Neural progenitor cell (in vitro differentiated cells): ENCODE measurements at regions not wholly inside any gene's neighbourhood (a gene's known extent, or its start where the extent isn't known, plus 50 kb on each side); places are given as distances from the start of the nearest gene placed in this dataset.

Experiments used
- DNase-seq: peaks from one replicate; pipeline ENCODE4 v3.0.0-alpha.2; 2016; ENCODE audit warnings: low spot score
- H2AFZ ChIP-seq: fragments of 200-600 bp; sonication (generic); replicated peaks from 2 replicates; pipeline ENCODE4 v1.6.1; 2016; ENCODE audit warnings: antibody characterized with exemption
- H3F3A ChIP-seq: fragments of 200-600 bp; sonication (generic); 2 replicates; pipeline ENCODE4 v1.6.1; 2016; ENCODE audit warnings: antibody characterized with exemption, low read depth
- H3K27ac ChIP-seq: fragments of 200-600 bp; sonication (generic); 2 replicates; pipeline ENCODE4 v1.5.1; 2016; ENCODE audit warnings: mild to moderate bottlenecking
- H3K27me3 ChIP-seq: fragments of 200-600 bp; sonication (generic); 2 replicates; pipeline ENCODE4 v1.6.1; 2016; ENCODE audit warnings: mild to moderate bottlenecking, moderate library complexity
- H3K36me3 ChIP-seq: fragments of 200-600 bp; sonication (generic); 2 replicates; pipeline ENCODE4 v1.5.1; 2016
- H3K4me1 ChIP-seq: fragments of 200-600 bp; sonication (generic); 2 replicates; pipeline ENCODE4 v1.6.1; 2016; ENCODE audit warnings: mixed run types
- H3K4me2 ChIP-seq: fragments of 200-600 bp; sonication (generic); 2 replicates; pipeline ENCODE4 v1.6.1; 2016
- H3K4me3 ChIP-seq: fragments of 200-600 bp; sonication (generic); 2 replicates; pipeline ENCODE4 v1.5.1; 2016
- H3K79me2 ChIP-seq: fragments of 200-600 bp; sonication (generic); 2 replicates; pipeline ENCODE4 v1.6.1; 2016; ENCODE audit warnings: low read depth
- H3K9ac ChIP-seq: fragments of 200-600 bp; sonication (generic); 2 replicates; pipeline ENCODE4 v1.6.1; 2016
- H3K9me3 ChIP-seq: fragments of 200-600 bp; sonication (generic); 2 replicates; pipeline ENCODE4 v1.5.1; 2016; ENCODE audit warnings: low read depth
- H4K20me1 ChIP-seq: fragments of 200-600 bp; sonication (generic); 2 replicates; pipeline ENCODE4 v1.6.1; 2016; ENCODE audit warnings: low read depth
- H3K27ac Mint-ChIP-seq: 3 replicates; pipeline ENCODE4 v1.8.0; 2021; ENCODE audit warnings: mixed read lengths
- H3K27me3 Mint-ChIP-seq: 2 replicates; pipeline ENCODE4 v1.8.0; 2022; ENCODE audit warnings: low read depth, mild to moderate bottlenecking, inconsistent platforms, moderate library complexity, mixed read lengths; ENCODE audit not compliant: insufficient read depth
- H3K36me3 Mint-ChIP-seq: 3 replicates; pipeline ENCODE4 v1.8.0; 2021; ENCODE audit warnings: mixed read lengths
- H3K4me1 Mint-ChIP-seq: 3 replicates; pipeline ENCODE4 v1.8.0; 2021; ENCODE audit warnings: mixed read lengths
- H3K4me3 Mint-ChIP-seq: 3 replicates; pipeline ENCODE4 v1.8.0; 2021; ENCODE audit warnings: mild to moderate bottlenecking, moderate library complexity, mixed read lengths
- H3K9me3 Mint-ChIP-seq: 3 replicates; pipeline ENCODE4 v1.8.0; 2020; ENCODE audit warnings: mixed read lengths
- CTCF ChIP-seq: fragments of 200-600 bp; sonication (generic); IDR thresholded peaks from 2 replicates; pipeline ENCODE4 v1.5.1; 2017; ENCODE audit warnings: antibody characterized with exemption, mild to moderate bottlenecking
- EZH2 ChIP-seq: fragments of 200-600 bp; sonication (generic); IDR thresholded peaks from 2 replicates; pipeline ENCODE4 v1.6.1; 2017; ENCODE audit warnings: antibody characterized with exemption, mild to moderate bottlenecking, moderate library complexity
- EZH2phosphoT487 ChIP-seq: fragments of 200-600 bp; sonication (generic); IDR thresholded peaks from 2 replicates; pipeline ENCODE4 v1.6.1; 2017; ENCODE audit warnings: antibody characterized with exemption

GRCh38 chr22:48563966-48564330, 1263.7 kb downstream of the BRD1 start:
- H3K4me1 ChIP-seq, result peaks cover 4% of the 10 kb centered on the region
- H3F3A ChIP-seq, result no peaks in the 10 kb centered on the region
- no peak overlapping the region for H2AFZ ChIP-seq
- TF ChIP-seq CTCF, result no peak
- DNase-seq, result no peak
- no peak overlapping the region for H3K4me3 ChIP-seq
- peaks cover 13% of the 10 kb centered on the region for H3K4me1 Mint-ChIP-seq
- no peak overlapping the region for H3K27ac ChIP-seq
- no peak overlapping the region for H3K4me3 Mint-ChIP-seq
- no peaks in the 10 kb centered on the region for H3K36me3 ChIP-seq
- peaks cover 5% of the 10 kb centered on the region for H3K27me3 Mint-ChIP-seq
- H4K20me1 ChIP-seq, result no peaks in the 10 kb centered on the region
- no peaks in the 10 kb centered on the region for H3K9me3 ChIP-seq
- H3K4me2 ChIP-seq, result no peak overlapping the region
- H3K27ac Mint-ChIP-seq, result no peak overlapping the region
- H3K79me2 ChIP-seq, result no peaks in the 10 kb centered on the region
- no peaks in the 10 kb centered on the region for H3K27me3 ChIP-seq
- peaks cover 6% of the 10 kb centered on the region for H3K36me3 Mint-ChIP-seq
- peaks cover 8% of the 10 kb centered on the region for H3K9me3 Mint-ChIP-seq
- no peak overlapping the region for H3K9ac ChIP-seq

GRCh38 chr22:48563118-48563965, 1264.3 kb downstream of the BRD1 start:
- Mint-ChIP-seq H3K27ac (no peak overlapping the region), H3K4me1 (peaks cover 13% of the 10 kb centered on the region), H3K27me3 (peaks cover 3% of the 10 kb centered on the region), H3K36me3 (peaks cover 5% of the 10 kb centered on the region), H3K4me3 (no peak overlapping the region), H3K9me3 (peaks cover 6% of the 10 kb centered on the region)
- Histone ChIP-seq H3K27ac (no peak overlapping the region), H3K9me3 (no peaks in the 10 kb centered on the region), H4K20me1 (no peaks in the 10 kb centered on the region), H3K4me1 (peaks cover 4% of the 10 kb centered on the region), H3K4me2 (no peak overlapping the region), H3K27me3 (no peaks in the 10 kb centered on the region), H3K9ac (no peak overlapping the region), H3F3A (no peaks in the 10 kb centered on the region), H3K79me2 (no peaks in the 10 kb centered on the region), H2AFZ (no peak overlapping the region), H3K36me3 (no peaks in the 10 kb centered on the region), H3K4me3 (no peak overlapping the region)
- DNase-seq, result no peak
- TF ChIP-seq CTCF (no peak), EZH2 (no peak), EZH2phosphoT487 (no peak)

- no peak for DNase-seq
- no peak for TF ChIP-seq CTCF
- no peak for TF ChIP-seq EZH2phosphoT487
- no peak for TF ChIP-seq EZH2
- Histone ChIP-seq H3K9ac (no peak overlapping the region), H3K36me3 (no peaks in the 10 kb centered on the region), H3K4me2 (no peak overlapping the region), H3K27ac (no peak overlapping the region), H4K20me1 (no peaks in the 10 kb centered on the region), H3F3A (no peaks in the 10 kb centered on the region), H2AFZ (no peak overlapping the region), H3K4me1 (no peaks in the 10 kb centered on the region), H3K27me3 (no peaks in the 10 kb centered on the region), H3K4me3 (no peak overlapping the region), H3K79me2 (no peaks in the 10 kb centered on the region), H3K9me3 (no peaks in the 10 kb centered on the region)
- Mint-ChIP-seq H3K27me3 (peaks cover 3% of the 10 kb centered on the region), H3K4me1 (peaks cover 13% of the 10 kb centered on the region), H3K36me3 (peaks cover 2% of the 10 kb centered on the region), H3K4me3 (no peak overlapping the region), H3K9me3 (peaks cover 2% of the 10 kb centered on the region), H3K27ac (peak overlapping the region; percentile 78)
These were observed 1266.0 kb downstream of the BRD1 start for GRCh38 chr22:48561676-48562075.
